IMR-90 (cell line): ENCODE measurements at regions not wholly inside any gene's neighbourhood (a gene's known extent, or its start where the extent isn't known, plus 50 kb on each side); places are given as distances from the start of the nearest gene placed in this dataset.
"Not testable (repeated sequence)": the region's sequence is repeated elsewhere in the genome, so short reads cannot be mapped to it uniquely, and the experiment has no call there.

ENCODE experiments used
- ATAC-seq: fragments of 200-7000 bp; cut with Tn5 transposase; 2 replicates; pipeline ENCODE4 v1.9.1; 2020; ENCODE audit warnings: low read depth, mild to moderate bottlenecking, moderate library complexity
- BruUV-seq: library from RNA; stranded (reverse); fragments of 400-500 nt; replicated peaks from 2 replicates; lab custom pipeline; 2021; lab: Mats Ljungman, UMichigan
- CTCF ChIA-PET: fragments of 300-600 bp; formaldehyde crosslinking; extraction: SDS; loops from one replicate; lab custom pipeline; 2021; ENCODE audit warnings: antibody characterized with exemption; lab: Yijun Ruan, JAX
- POLR2A ChIA-PET: fragments of 300-600 bp; sonication (Branson Sonifier 250); formaldehyde crosslinking; loops from one replicate; lab custom pipeline; 2022; ENCODE audit warnings: antibody characterized with exemption; ENCODE audit not compliant: unreplicated experiment; lab: Charles Lee
- DNase-seq: peaks from one replicate; pipeline ENCODE4 v3.0.0; 2013
- H2AFZ ChIP-seq: replicated peaks from 2 replicates; pipeline ENCODE3; 2013; ENCODE audit warnings: low read length, mild to moderate bottlenecking; ENCODE audit not compliant: poor library complexity
- H2AK5ac ChIP-seq: 2 replicates; pipeline ENCODE4 v1.6.1; 2013; ENCODE audit warnings: low read depth, low read length, inconsistent platforms
- H2AK9ac ChIP-seq: replicated peaks from 2 replicates; pipeline ENCODE3; 2013; ENCODE audit warnings: mild to moderate bottlenecking, low read depth, low read length, moderate library complexity; ENCODE audit not compliant: poor library complexity
- H2BK120ac ChIP-seq: 2 replicates; pipeline ENCODE4 v1.6.1; 2013; ENCODE audit warnings: low read depth, low read length, inconsistent platforms
- H2BK15ac ChIP-seq: 3 replicates; pipeline ENCODE4 v1.6.1; 2013; ENCODE audit warnings: low read depth, low read length, inconsistent platforms
- H2BK20ac ChIP-seq: 2 replicates; pipeline ENCODE4 v1.6.1; 2013; ENCODE audit warnings: low read depth, mild to moderate bottlenecking, inconsistent platforms, low read length, moderate library complexity
- H2BK5ac ChIP-seq: 2 replicates; pipeline ENCODE4 v1.6.1; 2013; ENCODE audit warnings: mild to moderate bottlenecking, low read depth, low read length, inconsistent platforms; ENCODE audit not compliant: poor library complexity, severe bottlenecking
- H3K14ac ChIP-seq: replicated peaks from 2 replicates; pipeline ENCODE4 v1.6.1; 2013; ENCODE audit warnings: low read depth, low read length, inconsistent platforms
- H3K18ac ChIP-seq: 2 replicates; pipeline ENCODE4 v1.6.1; 2013; ENCODE audit warnings: low read depth, low read length, control low read depth
- H3K23ac ChIP-seq: 2 replicates; pipeline ENCODE4 v1.6.1; 2013; ENCODE audit warnings: low read depth, low read length, inconsistent platforms
- H3K27ac ChIP-seq: 2 replicates; pipeline ENCODE4 v1.5.1; 2013; ENCODE audit warnings: mild to moderate bottlenecking, control low read depth, low read length; ENCODE audit not compliant: insufficient read depth
- H3K27me3 ChIP-seq: 2 replicates; pipeline ENCODE4 v1.6.1; 2013; ENCODE audit warnings: low read length; ENCODE audit not compliant: control insufficient read depth, insufficient read depth
- H3K36me3 ChIP-seq: 2 replicates; pipeline ENCODE4 v1.6.1; 2013; ENCODE audit warnings: low read length, mixed read lengths; ENCODE audit not compliant: control insufficient read depth, insufficient read depth
- H3K4ac ChIP-seq: 2 replicates; pipeline ENCODE4 v1.6.1; 2013; ENCODE audit warnings: low read depth, low read length, inconsistent platforms
- H3K4me1 ChIP-seq: 2 replicates; pipeline ENCODE4 v1.6.1; 2013; ENCODE audit warnings: low read length, mixed read lengths; ENCODE audit not compliant: control insufficient read depth, insufficient read depth
- H3K4me2 ChIP-seq: 2 replicates; pipeline ENCODE4 v1.6.1; 2013; ENCODE audit warnings: low read depth, mild to moderate bottlenecking, control low read depth, low read length, moderate library complexity
- H3K4me3 ChIP-seq: 2 replicates; pipeline ENCODE4 v1.5.1; 2013; ENCODE audit warnings: low read depth, mild to moderate bottlenecking, control low read depth, low read length, moderate library complexity; ENCODE audit not compliant: insufficient read depth
- H3K56ac ChIP-seq: 2 replicates; pipeline ENCODE4 v1.6.1; 2013; ENCODE audit warnings: low read length, inconsistent platforms; ENCODE audit not compliant: insufficient read depth; ENCODE audit errors: extremely low read depth
- H3K79me1 ChIP-seq, 2 experiments: 2 replicates each; pipeline ENCODE4 v1.6.1; 2013; ENCODE audit warnings: low read length in 2 of 2, inconsistent platforms in 1 of 2, low read depth in 1 of 2
- H3K9ac ChIP-seq: 2 replicates; pipeline ENCODE4 v1.6.1; 2013; ENCODE audit warnings: low read depth, low read length, control low read depth
- H3K9me1 ChIP-seq: 2 replicates; pipeline ENCODE4 v1.6.1; 2013; ENCODE audit warnings: low read length, inconsistent platforms; ENCODE audit not compliant: insufficient read depth
- H3K9me3 ChIP-seq: 2 replicates; pipeline ENCODE4 v1.6.1; 2013; ENCODE audit warnings: low read length; ENCODE audit not compliant: control insufficient read depth, insufficient read depth
- H4K20me1 ChIP-seq: 2 replicates; pipeline ENCODE4 v1.6.1; 2013; ENCODE audit warnings: low read length, inconsistent platforms; ENCODE audit not compliant: insufficient read depth
- H4K5ac ChIP-seq: 2 replicates; pipeline ENCODE4 v1.6.1; 2013; ENCODE audit warnings: mild to moderate bottlenecking, low read depth, low read length, control low read depth
- H4K8ac ChIP-seq, 2 experiments: 2 replicates each; pipeline ENCODE4 v1.6.1; 2013; ENCODE audit warnings: low read depth in 2 of 2, low read length in 2 of 2, control low read depth in 1 of 2, inconsistent platforms in 1 of 2
- H4K91ac ChIP-seq: 2 replicates; pipeline ENCODE4 v1.6.1; 2013; ENCODE audit warnings: low read depth, low read length, inconsistent platforms; ENCODE audit not compliant: insufficient read depth
- WGBS, 2 experiments: methylation state at CpG; one replicate each; pipeline versions ENCODE4 v1.1.5 to v1.1.7; 2013; ENCODE audit warnings: missing lambda C conversion rate in 2 of 2; ENCODE audit not compliant: insufficient read length in 1 of 2; ENCODE audit errors: extremely low coverage in 2 of 2; 5-methylcytosine and 5-hydroxymethylcytosine counted together
- dilution Hi-C: fragments of 300-500 bp; cut with HindIII; formaldehyde crosslinking; loops from one replicate; pipeline ENCODE4 v1.14.3; 2018; ENCODE audit warnings: low sequenced_read_pairs; ENCODE audit not compliant: unreplicated experiment
- in situ Hi-C: fragments of 300-500 bp; cut with MboI; formaldehyde crosslinking; loops from 3 replicates; pipeline ENCODE4 v1.14.3; 2019; ENCODE audit warnings: low sequenced_read_pairs, inconsistent platforms, mixed read lengths
- intact Hi-C: fragments of 100-400 bp; cut with micrococcal nuclease; formaldehyde crosslinking; loops from 2 replicates; pipeline ENCODE4 v1.10.0; 2022

- H3K4ac ChIP-seq, H2BK15ac ChIP-seq, BruUV-seq, CTCF ChIA-PET, H4K20me1 ChIP-seq, H2AK5ac ChIP-seq, H4K5ac ChIP-seq, H2AFZ ChIP-seq, H3K4me1 ChIP-seq, H3K23ac ChIP-seq, H3K27ac ChIP-seq, H3K9me3 ChIP-seq, H3K14ac ChIP-seq, ATAC-seq, dilution Hi-C loops, H3K4me2 ChIP-seq, DNase-seq, H3K36me3 ChIP-seq, H3K9ac ChIP-seq, H3K79me1 ChIP-seq, POLR2A ChIA-PET, H3K9me1 ChIP-seq, in situ Hi-C loops, H3K27me3 ChIP-seq, H3K56ac ChIP-seq, H2AK9ac ChIP-seq, H2BK5ac ChIP-seq, intact Hi-C loops, H2BK120ac ChIP-seq, H3K4me3 ChIP-seq, H3K18ac ChIP-seq, H4K8ac ChIP-seq, H4K91ac ChIP-seq, H2BK20ac ChIP-seq: not testable (repeated sequence)
- WGBS, 2 experiments = no CpG with 5 or more reads among the region's 2 CpGs
These were observed 1392.0 kb upstream of the GOT2 start for GRCh38 chr16:60126115-60126514.
